Spleen (tissue), 11 donors: ENCODE measurements at regions not wholly inside any gene's neighbourhood (a gene's known extent, or its start where the extent isn't known, plus 50 kb on each side); places are given as distances from the start of the nearest gene placed in this dataset.

Experiments used
- DNase-seq: peaks from one replicate; pipeline ENCODE4 v3.0.0-alpha.2; 2020
- H3K27ac ChIP-seq, 8 donors: fragments of 200-600 bp; sonication (generic) in 7 of 8; 1 replicate in 4 of 8; 2 replicates in 4 of 8; pipeline versions ENCODE4 v1.5.0 to v1.8.0; 2016 to 2021; ENCODE audit warnings: inconsistent platforms in 4 of 8, mild to moderate bottlenecking in 4 of 8, moderate library complexity in 1 of 8
- H3K27me3 ChIP-seq, 7 donors: fragments of 200-600 bp; sonication (generic) in 6 of 7; replicated peaks in 1 of 7; 1 replicate in 4 of 7; 2 replicates in 3 of 7; pipeline versions ENCODE4 v1.5.0 to v1.8.0; 2016 to 2021; ENCODE audit warnings: inconsistent platforms in 3 of 7, mild to moderate bottlenecking in 1 of 7
- H3K36me3 ChIP-seq, 6 donors: fragments of 200-600 bp; sonication (generic) in 5 of 6; 1 replicate in 4 of 6; 2 replicates in 2 of 6; pipeline versions ENCODE4 v1.5.0 to v1.8.0; 2016 to 2021; ENCODE audit warnings: inconsistent platforms in 2 of 6
- H3K4me1 ChIP-seq, 6 donors: fragments of 200-600 bp; sonication (generic) in 5 of 6; 1 replicate in 3 of 6; 2 replicates in 3 of 6; pipeline versions ENCODE4 v1.5.0 to v1.8.0; 2016 to 2021; ENCODE audit warnings: inconsistent platforms in 3 of 6
- H3K4me3 ChIP-seq, 8 donors: fragments of 200-600 bp; sonication (generic) in 7 of 8; 1 replicate in 4 of 8; 2 replicates in 4 of 8; pipeline versions ENCODE4 v1.5.0 to v1.8.0; 2016 to 2021; ENCODE audit warnings: inconsistent platforms in 4 of 8, mild to moderate bottlenecking in 4 of 8, moderate library complexity in 2 of 8
- H3K9me3 ChIP-seq, 8 donors: fragments of 200-600 bp; sonication (generic) in 7 of 8; 1 replicate in 4 of 8; 2 replicates in 4 of 8; pipeline versions ENCODE4 v1.5.0 to v1.8.0; 2016 to 2021; ENCODE audit warnings: inconsistent platforms in 4 of 8
- POLR2A ChIP-seq, 3 donors: fragments of 450-650 bp; IDR thresholded peaks; one replicate each; pipeline ENCODE4 v1.5.1; 2017; ENCODE audit warnings: antibody characterized with exemption in 3 of 3, mild to moderate bottlenecking in 1 of 3
- POLR2AphosphoS5 ChIP-seq, 3 donors: sonication (generic); formaldehyde crosslinking; IDR thresholded peaks; one replicate each; pipeline ENCODE4 v1.5.1; 2017; ENCODE audit warnings: antibody characterized with exemption in 3 of 3
- WGBS, 5 donors: extraction: QIAGEN DNeasy Blood & Tissue Kit in 3 of 5; methylation state at CpG; one replicate each; pipeline versions ENCODE4 v1.1.5 to v1.1.7; 2013 to 2018; 5-methylcytosine and 5-hydroxymethylcytosine counted together
- intact Hi-C: fragments of 100-400 bp; cut with DNase I; formaldehyde crosslinking; loops from one replicate; pipeline ENCODE4 v1.15.0; 2023; ENCODE audit warnings: low total_unique reads
- TF ChIP-seq, protein P1 (sequence below), 11 experiments: fragments of 200-600 bp in 7 of 11; fragments of 450-650 bp in 4 of 11; sonication (generic) in 4 of 11; IDR thresholded peaks in 8 of 11; conservative IDR thresholded peaks in 3 of 11; 1 replicate in 7 of 11; 2 replicates in 4 of 11; pipeline versions ENCODE4 v1.4.0 to v1.8.0; 2016 to 2021; ENCODE audit warnings: antibody characterized with exemption in 11 of 11, inconsistent platforms in 4 of 11, mild to moderate bottlenecking in 1 of 11
- donor health status: healthy with polysubstance abuse.
- donor health status: DM: no; HTN: no; CAD: no; lungs with moderate emphysema.
- donor health status: DM: no; HTN: no; CAD: no.
- donor health status: Bipolar disorder and iron deficiency.
- donor health status: healthy.
- donor health status: DM: no; HTN: no; CAD: no.
- donor health status: DM: yes; HTN: yes; CAD: no.

DNA sequence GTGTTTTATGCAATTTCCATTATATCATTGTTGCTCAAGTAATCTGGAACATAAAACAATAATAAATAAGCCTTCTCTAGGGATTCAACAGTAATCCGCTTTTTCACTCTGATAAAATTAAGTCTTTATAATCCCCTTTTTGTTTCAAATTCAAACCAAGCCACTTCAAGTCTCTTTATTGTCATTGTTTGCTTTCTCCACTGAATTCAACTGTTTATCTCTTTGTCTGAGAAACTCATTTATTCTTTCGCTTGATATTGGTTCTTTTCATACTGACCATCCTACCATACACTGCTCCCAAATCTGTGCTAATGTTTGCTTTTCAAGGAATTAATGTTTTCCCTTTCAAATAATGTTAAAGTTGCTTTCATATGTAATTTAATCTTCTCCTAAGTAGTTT lies 550.4 kb upstream of the PCDH15 start:
- H3K4me3 ChIP-seq = no peak overlapping the region
- no peaks in the 10 kb centered on the region for H3K27me3 ChIP-seq
- intact Hi-C loops = no loop called here
- H3K4me1 ChIP-seq = no peaks in the 10 kb centered on the region
- TF ChIP-seq POLR2A (IDR thresholded peaks at IDR 0.05) = no peak
- TF ChIP-seq, protein P1, sequence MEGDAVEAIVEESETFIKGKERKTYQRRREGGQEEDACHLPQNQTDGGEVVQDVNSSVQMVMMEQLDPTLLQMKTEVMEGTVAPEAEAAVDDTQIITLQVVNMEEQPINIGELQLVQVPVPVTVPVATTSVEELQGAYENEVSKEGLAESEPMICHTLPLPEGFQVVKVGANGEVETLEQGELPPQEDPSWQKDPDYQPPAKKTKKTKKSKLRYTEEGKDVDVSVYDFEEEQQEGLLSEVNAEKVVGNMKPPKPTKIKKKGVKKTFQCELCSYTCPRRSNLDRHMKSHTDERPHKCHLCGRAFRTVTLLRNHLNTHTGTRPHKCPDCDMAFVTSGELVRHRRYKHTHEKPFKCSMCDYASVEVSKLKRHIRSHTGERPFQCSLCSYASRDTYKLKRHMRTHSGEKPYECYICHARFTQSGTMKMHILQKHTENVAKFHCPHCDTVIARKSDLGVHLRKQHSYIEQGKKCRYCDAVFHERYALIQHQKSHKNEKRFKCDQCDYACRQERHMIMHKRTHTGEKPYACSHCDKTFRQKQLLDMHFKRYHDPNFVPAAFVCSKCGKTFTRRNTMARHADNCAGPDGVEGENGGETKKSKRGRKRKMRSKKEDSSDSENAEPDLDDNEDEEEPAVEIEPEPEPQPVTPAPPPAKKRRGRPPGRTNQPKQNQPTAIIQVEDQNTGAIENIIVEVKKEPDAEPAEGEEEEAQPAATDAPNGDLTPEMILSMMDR (IDR thresholded peaks at IDR 0.05 in 8 of 11, conservative IDR thresholded peaks at IDR 0.05 in 3 of 11) = no peak
- TF ChIP-seq POLR2AphosphoS5 (IDR thresholded peaks at IDR 0.05) = no peak
- peaks cover 0 to 5% (median 0%) of the 10 kb centered on the region in 8 donors for H3K9me3 ChIP-seq
- DNase-seq = no peak
- 47 to 82% (median 69%) methylated on average over 2 of the region's 2 CpGs for WGBS, 5 donors
- H3K36me3 ChIP-seq = no peaks in the 10 kb centered on the region
- H3K27ac ChIP-seq = no peak overlapping the region

DNA sequence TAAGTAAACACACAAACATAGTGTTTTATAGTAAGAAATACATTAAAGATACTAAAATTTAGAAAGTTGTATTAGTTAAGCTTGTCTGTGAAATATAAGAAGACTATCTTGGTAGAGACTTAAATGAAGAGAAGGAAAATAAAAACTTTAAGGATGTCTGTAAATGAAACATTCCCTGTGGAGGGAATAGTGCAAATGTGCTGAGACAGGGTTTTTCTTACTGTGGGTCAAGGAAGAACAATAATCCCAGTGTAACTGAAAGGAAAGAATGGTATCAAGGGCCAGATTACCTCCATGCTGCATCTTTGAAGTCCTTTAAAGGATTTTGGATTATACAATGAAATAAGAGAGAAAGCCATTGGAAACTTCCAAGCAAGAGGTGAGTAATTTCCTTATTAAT lies 547.5 kb upstream of the PCDH15 start:
- no peaks in the 10 kb centered on the region for H3K27me3 ChIP-seq
- no peaks in the 10 kb centered on the region for H3K36me3 ChIP-seq
- H3K9me3 ChIP-seq = no peaks in the 10 kb centered on the region
- no peak overlapping the region for H3K27ac ChIP-seq
- intact Hi-C loops = no loop called here
- DNase-seq = no peak
- TF ChIP-seq, protein P1 (IDR thresholded peaks at IDR 0.05 in 8 of 11, conservative IDR thresholded peaks at IDR 0.05 in 3 of 11) = no peak
- no peak for TF ChIP-seq POLR2A (IDR thresholded peaks at IDR 0.05)
- TF ChIP-seq POLR2AphosphoS5 (IDR thresholded peaks at IDR 0.05) = no peak
- no peaks in the 10 kb centered on the region for H3K4me1 ChIP-seq
- H3K4me3 ChIP-seq = no peak overlapping the region

DNA sequence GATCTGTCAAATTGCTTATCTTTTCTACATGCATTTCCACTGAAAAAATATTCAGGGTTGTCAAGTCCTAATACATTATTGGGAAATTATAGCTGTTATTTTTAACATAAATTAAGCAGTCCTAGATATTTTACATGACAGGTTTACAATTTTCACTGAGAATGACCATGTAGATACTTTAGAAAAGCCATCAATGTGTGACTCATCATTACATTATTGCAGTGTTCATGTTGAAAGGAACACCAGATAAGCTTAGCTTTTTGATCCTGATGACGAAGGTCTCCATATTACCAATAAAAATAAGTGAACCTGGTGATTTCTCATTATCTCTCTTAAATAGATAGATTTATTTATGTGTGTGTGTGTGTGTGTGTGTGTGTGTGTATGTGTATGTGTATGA lies 529.5 kb upstream of the PCDH15 start:
- Histone ChIP-seq H3K4me1 (no peaks in the 10 kb centered on the region), H3K27me3 (no peaks in the 10 kb centered on the region), H3K4me3 (no peak overlapping the region), H3K36me3 (no peaks in the 10 kb centered on the region), H3K9me3 (no peaks in the 10 kb centered on the region), H3K27ac (no peak overlapping the region)
- DNase-seq = no peak
- TF ChIP-seq POLR2AphosphoS5 (IDR thresholded peaks at IDR 0.05) (no peak), POLR2A (IDR thresholded peaks at IDR 0.05) (no peak)
- TF ChIP-seq, protein P1 (IDR thresholded peaks at IDR 0.05 in 8 of 11, conservative IDR thresholded peaks at IDR 0.05 in 3 of 11) = no peak
- intact Hi-C loops = no loop called here
- 59 to 78% (median 71%) methylated on average over 1 of the region's 1 CpG for WGBS, 5 donors

DNA sequence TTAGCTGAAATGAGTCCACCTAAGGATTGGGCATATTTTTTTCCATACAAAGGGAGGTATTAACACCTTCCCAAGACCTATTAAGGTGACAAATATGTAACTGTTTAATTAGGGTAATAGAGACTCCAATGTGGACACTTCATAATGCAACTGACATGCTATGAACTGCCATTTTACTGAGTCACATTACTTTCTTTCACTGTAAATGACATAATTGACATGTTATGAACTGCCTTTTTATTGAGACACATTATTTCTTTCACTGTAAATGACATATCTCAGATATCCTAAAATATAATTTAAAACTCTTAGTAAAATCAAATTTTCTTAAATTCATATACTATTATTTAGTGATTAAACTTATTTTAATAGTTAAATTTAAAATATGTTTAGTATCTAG lies 528.8 kb upstream of the PCDH15 start:
- H3K4me3 ChIP-seq = no peak overlapping the region
- H3K4me1 ChIP-seq = no peaks in the 10 kb centered on the region
- H3K36me3 ChIP-seq = no peaks in the 10 kb centered on the region
- TF ChIP-seq POLR2AphosphoS5 (IDR thresholded peaks at IDR 0.05) (no peak), POLR2A (IDR thresholded peaks at IDR 0.05) (no peak)
- TF ChIP-seq, protein P1 (IDR thresholded peaks at IDR 0.05 in 8 of 11, conservative IDR thresholded peaks at IDR 0.05 in 3 of 11) = no peak
- intact Hi-C loops = no loop called here
- no peaks in the 10 kb centered on the region for H3K9me3 ChIP-seq
- no peaks in the 10 kb centered on the region for H3K27me3 ChIP-seq
- no peak overlapping the region for H3K27ac ChIP-seq
- DNase-seq = no peak
